ENCODE measurements at regions not wholly inside any gene's neighbourhood (a gene's known extent, or its start where the extent isn't known, plus 50 kb on each side); places are given as distances from the start of the nearest gene placed in this dataset.

DNA sequence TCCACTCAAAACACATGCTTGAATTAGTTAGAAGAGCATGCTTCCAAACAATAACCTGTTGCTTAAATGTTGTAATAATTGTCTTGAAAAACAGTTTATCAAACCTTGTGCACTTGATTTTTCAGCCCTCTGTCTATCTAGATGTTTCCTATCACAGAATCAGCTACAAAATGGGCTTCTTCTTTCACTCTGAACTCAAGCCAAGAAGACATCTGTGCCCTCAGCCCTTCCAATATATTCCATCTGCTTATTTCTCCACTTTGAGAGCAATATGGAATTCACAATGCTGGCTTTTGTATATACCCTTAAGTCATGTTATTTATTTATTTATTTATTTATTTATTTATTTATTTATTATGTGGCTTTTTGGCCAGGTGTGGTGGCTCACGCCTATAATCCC, 234.2 kb downstream of the TOX3 start:
- no peak for TF ChIP-seq EZH2 (IDR thresholded peaks at IDR 0.05)
- TF ChIP-seq, protein P1, sequence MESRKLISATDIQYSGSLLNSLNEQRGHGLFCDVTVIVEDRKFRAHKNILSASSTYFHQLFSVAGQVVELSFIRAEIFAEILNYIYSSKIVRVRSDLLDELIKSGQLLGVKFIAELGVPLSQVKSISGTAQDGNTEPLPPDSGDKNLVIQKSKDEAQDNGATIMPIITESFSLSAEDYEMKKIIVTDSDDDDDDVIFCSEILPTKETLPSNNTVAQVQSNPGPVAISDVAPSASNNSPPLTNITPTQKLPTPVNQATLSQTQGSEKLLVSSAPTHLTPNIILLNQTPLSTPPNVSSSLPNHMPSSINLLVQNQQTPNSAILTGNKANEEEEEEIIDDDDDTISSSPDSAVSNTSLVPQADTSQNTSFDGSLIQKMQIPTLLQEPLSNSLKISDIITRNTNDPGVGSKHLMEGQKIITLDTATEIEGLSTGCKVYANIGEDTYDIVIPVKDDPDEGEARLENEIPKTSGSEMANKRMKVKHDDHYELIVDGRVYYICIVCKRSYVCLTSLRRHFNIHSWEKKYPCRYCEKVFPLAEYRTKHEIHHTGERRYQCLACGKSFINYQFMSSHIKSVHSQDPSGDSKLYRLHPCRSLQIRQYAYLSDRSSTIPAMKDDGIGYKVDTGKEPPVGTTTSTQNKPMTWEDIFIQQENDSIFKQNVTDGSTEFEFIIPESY (IDR thresholded peaks at IDR 0.05; ENCODE audit: extremely low read depth, insufficient replicate concordance, low read length), result no peak
- no peak for TF ChIP-seq CEBPB (IDR thresholded peaks at IDR 0.05; ENCODE audit: low read depth)
- TF ChIP-seq ZNF274 (IDR thresholded peaks at IDR 0.05; ENCODE audit: low read depth, low read length), result no peak
- no peak for TF ChIP-seq TCF7L2 (IDR thresholded peaks at IDR 0.05; ENCODE audit: borderline replicate concordance, extremely low read depth, insufficient read depth, insufficient read length)
- no peak for TF ChIP-seq SRF (IDR thresholded peaks at IDR 0.05; ENCODE audit: low read depth)
- TF ChIP-seq, protein P2, sequence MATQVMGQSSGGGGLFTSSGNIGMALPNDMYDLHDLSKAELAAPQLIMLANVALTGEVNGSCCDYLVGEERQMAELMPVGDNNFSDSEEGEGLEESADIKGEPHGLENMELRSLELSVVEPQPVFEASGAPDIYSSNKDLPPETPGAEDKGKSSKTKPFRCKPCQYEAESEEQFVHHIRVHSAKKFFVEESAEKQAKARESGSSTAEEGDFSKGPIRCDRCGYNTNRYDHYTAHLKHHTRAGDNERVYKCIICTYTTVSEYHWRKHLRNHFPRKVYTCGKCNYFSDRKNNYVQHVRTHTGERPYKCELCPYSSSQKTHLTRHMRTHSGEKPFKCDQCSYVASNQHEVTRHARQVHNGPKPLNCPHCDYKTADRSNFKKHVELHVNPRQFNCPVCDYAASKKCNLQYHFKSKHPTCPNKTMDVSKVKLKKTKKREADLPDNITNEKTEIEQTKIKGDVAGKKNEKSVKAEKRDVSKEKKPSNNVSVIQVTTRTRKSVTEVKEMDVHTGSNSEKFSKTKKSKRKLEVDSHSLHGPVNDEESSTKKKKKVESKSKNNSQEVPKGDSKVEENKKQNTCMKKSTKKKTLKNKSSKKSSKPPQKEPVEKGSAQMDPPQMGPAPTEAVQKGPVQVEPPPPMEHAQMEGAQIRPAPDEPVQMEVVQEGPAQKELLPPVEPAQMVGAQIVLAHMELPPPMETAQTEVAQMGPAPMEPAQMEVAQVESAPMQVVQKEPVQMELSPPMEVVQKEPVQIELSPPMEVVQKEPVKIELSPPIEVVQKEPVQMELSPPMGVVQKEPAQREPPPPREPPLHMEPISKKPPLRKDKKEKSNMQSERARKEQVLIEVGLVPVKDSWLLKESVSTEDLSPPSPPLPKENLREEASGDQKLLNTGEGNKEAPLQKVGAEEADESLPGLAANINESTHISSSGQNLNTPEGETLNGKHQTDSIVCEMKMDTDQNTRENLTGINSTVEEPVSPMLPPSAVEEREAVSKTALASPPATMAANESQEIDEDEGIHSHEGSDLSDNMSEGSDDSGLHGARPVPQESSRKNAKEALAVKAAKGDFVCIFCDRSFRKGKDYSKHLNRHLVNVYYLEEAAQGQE (IDR thresholded peaks at IDR 0.05; ENCODE audit: low read depth), result no peak
- no peak for TF ChIP-seq CBX3 (IDR thresholded peaks at IDR 0.05; ENCODE audit: low read depth)
- no peak for TF ChIP-seq JUND (IDR thresholded peaks at IDR 0.05)
- TF ChIP-seq SIN3A (IDR thresholded peaks at IDR 0.05; ENCODE audit: low read depth), result no peak
- TF ChIP-seq, protein P3, sequence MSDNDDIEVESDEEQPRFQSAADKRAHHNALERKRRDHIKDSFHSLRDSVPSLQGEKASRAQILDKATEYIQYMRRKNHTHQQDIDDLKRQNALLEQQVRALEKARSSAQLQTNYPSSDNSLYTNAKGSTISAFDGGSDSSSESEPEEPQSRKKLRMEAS (IDR thresholded peaks at IDR 0.05), result no peak
- no peak for TF ChIP-seq ZFX (IDR thresholded peaks at IDR 0.05)
- TF ChIP-seq SP1 (IDR thresholded peaks at IDR 0.05; ENCODE audit: low read depth), result no peak
- Histone ChIP-seq H3K9me3 (ENCODE audit: control insufficient read depth in 1 of 2, insufficient read depth in 1 of 2, low read depth in 1 of 2, low read length in 2 of 2) (peaks cover 0 to 33% of the 10 kb centered on the region in 2 experiments; a peak in 2 of 4 replicates), H3K79me2 (ENCODE audit: insufficient read depth, low read length) (no peaks in the 10 kb centered on the region), H3K4me2 (ENCODE audit: low read length) (no peak overlapping the region), H3K27me3 (ENCODE audit: insufficient read depth, low read length) (no peaks in the 10 kb centered on the region), H3K4me3 (replicated peaks in 1 of 2; ENCODE audit: low read depth in 1 of 2, low read length in 2 of 2) (no peak overlapping the region), H3K36me3 (ENCODE audit: control insufficient read depth in 1 of 2, insufficient read depth in 2 of 2, low read length in 2 of 2) (no peaks in the 10 kb centered on the region), H3K27ac (ENCODE audit: low read depth, low read length) (no peak overlapping the region), H4K20me1 (ENCODE audit: insufficient read depth) (no peaks in the 10 kb centered on the region), H3K9me2 (ENCODE audit: insufficient read depth) (no peaks in the 10 kb centered on the region), H3K4me1 (ENCODE audit: control insufficient read depth in 1 of 2, insufficient read depth in 2 of 2, low read length in 2 of 2) (no peaks in the 10 kb centered on the region), H3K9ac (ENCODE audit: low read length) (no peak overlapping the region), H2AFZ (ENCODE audit: low read depth, low read length, poor library complexity, severe bottlenecking) (no peak overlapping the region)
- no TSS peak for BruUV-seq (replicated peaks)
- ATAC-seq (no peak), DNase-seq (ENCODE audit: low read depth, low spot score) (no peak)
- ChIA-PET RAD21 (ENCODE audit: low non-redundant PET in 1 of 2, low total read pairs in 2 of 2, uncharacterized antibody in 2 of 2, unreplicated experiment in 2 of 2) (no interaction called here), CTCF (no interaction called here), POLR2A (no interaction called here)
- intact Hi-C loops (cut with micrococcal nuclease), result no loop called here
